ENCODE measurements at regions not wholly inside any gene's neighbourhood (a gene's known extent, or its start where the extent isn't known, plus 50 kb on each side); places are given as distances from the start of the nearest gene placed in this dataset.

GRCh38 chr9:75692309-75692708, 198.2 kb upstream of the PCSK5 start:
- DNase-seq = no peak

GRCh38 chr9:75695921-75696320, 194.6 kb upstream of the PCSK5 start:
- DNase-seq = no peak

- no peak for DNase-seq
Measured at GRCh38 chr9:75699017-75699416, 191.5 kb upstream of the PCSK5 start.

DNA sequence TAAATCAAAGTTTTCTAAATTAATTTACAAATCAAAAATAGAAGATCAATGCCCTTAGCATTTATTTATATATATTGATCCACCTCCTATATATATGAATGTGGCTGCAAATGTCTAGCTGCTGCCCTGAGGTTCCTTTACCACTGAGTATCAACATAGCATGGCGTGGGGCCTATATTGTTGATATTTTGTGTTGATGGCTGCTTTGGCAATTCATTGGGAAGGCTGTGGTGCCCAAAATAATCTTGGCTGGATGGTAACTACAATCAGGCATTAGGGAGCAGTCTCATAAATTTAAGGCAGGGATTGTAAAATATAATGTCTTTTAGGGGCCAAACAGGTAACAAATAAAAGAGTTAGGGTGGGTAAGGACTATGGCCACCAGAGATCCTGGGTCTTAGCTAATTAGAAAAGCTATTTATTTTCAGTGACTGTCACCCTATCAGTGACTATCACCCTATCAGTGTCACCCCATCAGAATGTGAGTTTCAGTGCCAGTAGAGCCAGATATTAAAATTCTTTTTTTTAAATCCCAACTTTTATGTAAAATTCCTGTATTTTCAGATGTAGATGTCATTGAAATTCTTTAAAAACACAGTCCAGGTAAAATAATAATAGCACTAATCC, 190.7 kb upstream of the PCSK5 start:
- DNase-seq = no peak

DNA sequence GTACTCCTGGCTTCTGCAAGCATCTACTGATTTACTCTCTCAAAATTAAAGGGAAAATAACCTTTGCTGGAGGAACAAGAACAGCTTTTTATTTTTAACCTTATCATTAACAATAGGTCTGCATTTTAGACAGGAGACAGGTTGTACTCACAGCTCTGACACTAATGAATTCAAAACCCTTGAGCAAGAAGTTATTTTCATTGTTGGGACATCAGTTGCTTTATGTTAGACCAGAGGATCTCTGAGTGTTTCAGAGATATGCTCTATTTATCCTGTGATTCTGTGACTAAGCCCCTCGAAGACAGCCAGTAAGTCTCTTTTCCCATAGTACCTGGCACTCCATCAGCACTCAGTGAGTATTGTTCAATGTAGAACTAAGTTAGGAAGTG, 190.2 kb upstream of the PCSK5 start:
- no peak for DNase-seq

- no peak for DNase-seq
Measured at GRCh38 chr9:75707191-75707590, 183.3 kb upstream of the PCSK5 start.

DNA sequence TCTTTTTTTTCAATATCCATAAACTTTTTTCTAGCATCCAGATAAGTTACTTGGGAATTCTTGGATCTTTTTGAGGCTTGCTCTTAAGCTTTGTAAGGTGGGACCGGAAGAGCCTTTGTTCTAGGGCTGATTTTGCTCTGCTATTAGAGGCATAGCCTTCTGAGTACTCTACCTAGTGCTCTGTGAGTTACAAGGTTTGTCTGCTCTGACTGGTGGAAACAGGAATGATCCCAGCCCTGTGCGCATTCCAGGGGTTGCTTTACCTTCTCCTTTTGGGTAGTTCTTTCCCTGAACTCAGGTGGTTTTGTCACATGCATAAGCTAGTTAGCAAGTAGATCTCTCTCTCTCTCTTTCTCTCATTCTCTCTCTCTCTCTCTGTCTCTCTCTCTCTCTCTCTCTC, 180.8 kb upstream of the PCSK5 start:
- no peak for DNase-seq

DNA sequence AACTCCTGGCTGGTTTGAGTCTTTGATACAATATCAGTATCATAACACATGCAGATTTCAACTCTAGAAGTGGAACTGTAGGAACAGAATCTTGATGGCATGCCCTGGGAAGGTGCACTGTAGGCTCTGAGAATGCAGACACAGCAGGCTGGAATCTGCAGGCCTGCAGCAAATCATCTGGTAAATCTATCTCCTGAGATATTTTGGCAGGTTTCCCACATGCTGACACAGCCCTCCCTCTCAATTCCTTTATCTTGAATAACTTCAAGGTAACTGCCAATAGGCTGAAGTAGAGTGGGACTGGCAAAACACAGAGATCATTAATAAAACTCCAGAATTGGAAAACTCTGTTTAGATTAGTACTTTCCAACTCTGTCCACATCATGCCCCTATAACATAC, 177.8 kb upstream of the PCSK5 start:
- no peak for DNase-seq

DNA sequence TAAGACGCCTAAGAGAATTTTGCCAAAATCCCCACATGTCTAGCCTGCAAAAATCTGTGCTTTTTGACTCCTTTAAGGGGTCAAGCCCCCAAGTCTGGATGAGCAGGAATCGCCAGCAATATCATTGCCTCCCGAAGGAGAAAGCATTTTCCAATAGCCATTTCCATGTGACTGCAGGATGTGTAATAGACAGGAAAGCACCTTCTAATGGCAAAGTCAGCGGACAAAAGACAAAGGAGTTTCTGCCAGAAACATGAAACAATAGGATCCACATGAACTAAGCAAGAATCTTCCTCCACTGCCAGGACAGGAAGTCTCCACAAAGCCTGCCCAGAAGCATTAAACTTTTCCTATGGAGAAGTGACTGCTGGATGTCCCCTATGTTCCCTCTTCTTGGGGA, 177.1 kb upstream of the PCSK5 start:
- DNase-seq = no peak

- no peak for DNase-seq
Measured at GRCh38 chr9:75715360-75715759, 175.1 kb upstream of the PCSK5 start.

DNA sequence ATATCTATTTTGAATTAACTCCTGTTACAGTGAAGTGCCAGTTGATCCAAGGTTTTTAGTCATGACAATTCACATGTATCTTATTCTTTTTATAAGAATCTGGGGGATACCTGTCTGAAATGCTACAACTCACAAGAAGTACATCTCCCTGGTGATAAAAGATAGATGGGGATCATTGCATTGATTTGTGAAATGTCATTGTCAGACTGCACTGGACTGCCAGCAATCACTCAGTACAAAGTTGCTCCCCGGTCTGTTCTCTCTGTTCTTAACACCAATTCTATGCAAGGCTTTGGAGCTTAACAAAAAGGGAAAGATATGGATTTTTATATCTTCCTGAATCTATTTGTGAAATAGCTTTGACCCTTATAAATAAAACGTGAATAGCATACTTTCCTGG, 171.8 kb upstream of the PCSK5 start:
- no peak for DNase-seq

DNA sequence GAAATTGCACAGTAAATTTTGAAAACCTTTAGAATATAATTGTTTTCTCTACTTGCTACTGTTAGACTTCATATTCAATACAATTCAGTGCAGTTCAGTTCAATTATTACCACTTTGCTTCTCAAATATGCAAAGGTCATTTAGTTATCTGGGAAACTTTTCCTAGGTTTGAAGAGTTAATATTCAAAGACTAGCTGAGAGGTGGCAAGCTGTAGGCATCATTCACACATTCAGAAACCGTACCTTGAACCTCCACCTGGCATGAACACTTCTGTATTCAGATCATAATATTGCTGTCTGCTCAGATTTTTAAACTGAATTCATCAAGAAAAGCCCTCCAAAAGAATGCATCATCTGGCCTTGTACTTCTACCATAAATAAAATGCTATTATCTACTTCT, 162.1 kb upstream of the PCSK5 start:
- no peak for DNase-seq

GRCh38 chr9:75734802-75735201, 155.7 kb upstream of the PCSK5 start:
- no peak for DNase-seq

DNA sequence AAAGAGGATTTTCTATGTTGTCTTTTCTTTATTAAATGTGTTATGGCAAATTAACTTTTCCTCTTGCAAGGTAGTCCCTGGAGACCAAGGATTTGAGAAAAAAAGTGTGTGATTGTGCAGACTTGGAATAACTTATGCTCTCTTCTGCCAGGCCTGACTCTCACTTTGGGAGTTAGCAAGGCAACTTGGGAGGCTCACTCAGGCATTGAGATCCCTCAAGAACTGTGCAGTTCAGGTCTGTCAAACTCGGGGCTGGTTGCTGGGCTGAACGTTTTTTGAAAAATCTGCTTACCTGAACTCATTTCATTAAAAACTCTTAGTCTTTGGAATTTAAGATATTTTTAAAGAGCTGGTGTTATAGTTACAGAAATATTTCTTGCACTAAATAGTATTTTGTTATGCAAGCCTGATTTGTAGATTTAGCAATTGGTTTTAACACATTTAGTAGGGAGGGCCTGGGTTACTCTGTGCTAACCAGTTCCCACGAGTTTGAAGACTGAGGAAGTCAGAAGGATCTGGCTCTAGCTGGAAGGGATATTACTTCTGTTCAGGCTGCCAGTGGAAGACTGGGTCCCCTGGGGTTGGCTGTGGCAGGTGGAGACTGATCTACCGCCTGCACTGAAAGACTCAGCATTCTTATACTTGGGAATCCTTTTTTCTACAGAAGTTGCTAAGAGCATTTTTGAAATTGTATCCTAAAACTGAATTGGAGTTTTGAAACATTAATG, 150.4 kb upstream of the PCSK5 start:
- no peak for DNase-seq

DNA sequence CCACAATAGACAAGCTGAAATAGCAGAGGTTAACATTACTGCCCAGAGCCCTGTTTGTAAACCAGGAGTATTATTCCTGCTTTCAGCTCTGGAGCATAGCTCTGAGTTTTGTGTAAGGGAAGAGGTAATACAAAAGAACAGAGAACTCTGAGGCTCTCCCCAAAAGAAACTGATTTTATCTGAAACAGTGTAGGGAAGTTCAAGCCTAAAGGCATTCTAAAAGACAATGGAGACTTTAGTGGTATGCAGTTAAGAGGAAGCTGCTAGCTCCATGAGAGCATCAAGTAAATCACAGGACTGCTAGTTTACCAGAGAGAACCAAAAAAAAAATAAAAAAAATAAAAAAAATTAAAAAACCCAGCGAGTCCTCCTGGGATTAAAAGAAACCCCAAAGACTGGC, 146.6 kb upstream of the PCSK5 start:
- DNase-seq = no peak

DNA sequence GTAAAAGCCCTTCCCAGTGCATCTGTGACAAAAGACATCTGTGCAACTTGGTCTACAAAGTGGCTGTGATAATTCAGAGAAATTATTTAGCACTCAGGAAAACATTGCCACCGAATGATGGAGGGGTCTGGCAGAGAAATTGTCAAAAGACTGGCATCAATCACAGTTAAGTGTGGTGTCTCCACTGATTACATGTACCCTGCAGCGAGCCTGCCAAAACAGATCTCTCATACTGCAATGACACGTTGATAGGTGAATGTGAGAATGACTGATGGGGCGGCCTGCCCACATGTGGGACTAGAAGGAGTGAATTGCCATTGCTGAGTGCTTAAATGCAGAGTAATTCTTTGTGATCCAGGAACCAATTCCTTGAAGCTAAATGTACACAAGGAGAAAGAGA, 136.4 kb upstream of the PCSK5 start:
- DNase-seq = no peak

DNA sequence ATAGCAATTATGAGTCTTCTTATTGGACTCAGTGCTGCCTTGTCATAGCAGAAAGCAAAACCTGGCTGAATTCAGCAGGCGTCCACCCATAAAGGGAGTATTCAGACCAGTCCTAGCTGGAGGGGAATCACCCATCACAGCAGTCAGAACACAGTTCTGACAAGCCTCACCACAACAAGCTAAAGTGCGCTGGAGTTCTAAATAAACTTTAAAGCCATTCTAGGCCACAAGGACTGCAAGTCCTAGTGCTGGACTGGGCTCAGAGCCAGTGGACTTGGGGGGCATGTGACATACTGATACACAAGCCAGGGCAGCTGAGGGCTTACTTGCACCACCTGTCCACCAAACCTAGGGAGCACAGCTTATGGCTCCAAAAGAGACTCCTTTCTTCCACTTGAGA, 115.3 kb upstream of the PCSK5 start:
- no peak for DNase-seq

GRCh38 chr9:75775966-75776691, 114.3 kb upstream of the PCSK5 start:
- no peak for DNase-seq

- DNase-seq = no peak
Measured at GRCh38 chr9:75780185-75780584, 110.3 kb upstream of the PCSK5 start.

- no peak for DNase-seq
Measured at GRCh38 chr9:75788006-75788634, 102.4 kb upstream of the PCSK5 start.

GRCh38 chr9:75797085-75797580, 93.3 kb upstream of the PCSK5 start:
- DNase-seq = no peak

GRCh38 chr9:75798505-75798904, 92.0 kb upstream of the PCSK5 start:
- no peak for DNase-seq

DNA sequence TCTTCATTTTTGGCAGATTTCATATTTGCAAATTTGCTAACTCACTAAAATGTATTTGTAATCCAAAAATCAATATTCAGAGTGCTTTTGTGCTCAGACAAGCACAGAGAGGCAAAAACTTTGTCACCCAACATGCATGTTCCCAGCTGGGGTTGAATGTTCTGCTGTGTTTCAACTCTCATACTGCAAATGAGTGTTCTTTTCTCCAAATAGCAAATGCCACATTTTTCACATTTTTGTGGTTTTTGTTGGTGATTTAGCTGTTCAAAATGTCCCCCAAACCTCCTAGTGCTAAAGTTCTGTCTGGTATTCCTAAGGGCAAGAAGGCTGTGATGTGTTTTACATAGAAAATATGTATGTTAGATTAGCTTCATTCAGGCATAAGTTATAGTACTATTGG, 87.3 kb upstream of the PCSK5 start:
- no peak for DNase-seq

GRCh38 chr9:75810063-75810462, 80.4 kb upstream of the PCSK5 start:
- DNase-seq = no peak
